ENCODE measurements at regions not wholly inside any gene's neighbourhood (a gene's known extent, or its start where the extent isn't known, plus 50 kb on each side); places are given as distances from the start of the nearest gene placed in this dataset.

- no peak for DNase-seq
Measured at GRCh38 chr7:52323202-52323746, 712.2 kb upstream of the POM121L12 start.

GRCh38 chr7:52320610-52321009 is 714.8 kb upstream of the POM121L12 start:
- no peak for DNase-seq

- no peak for DNase-seq
Measured at GRCh38 chr7:52317921-52318320, 717.5 kb upstream of the POM121L12 start.

GRCh38 chr7:52311886-52312285 is 723.5 kb upstream of the POM121L12 start:
- DNase-seq = no peak

GRCh38 chr7:52309631-52310030 is 725.8 kb upstream of the POM121L12 start:
- no peak for DNase-seq

GRCh38 chr7:52302765-52303520 is 732.5 kb upstream of the POM121L12 start:
- no peak for DNase-seq

- DNase-seq = no peak
Measured at GRCh38 chr7:52297128-52297527, 738.3 kb upstream of the POM121L12 start.

- no peak for DNase-seq
Measured at GRCh38 chr7:52294942-52295341, 740.5 kb upstream of the POM121L12 start.

- no peak for DNase-seq
Measured at GRCh38 chr7:52289247-52289646, 746.2 kb upstream of the POM121L12 start.

GRCh38 chr7:52287698-52288097 is 747.7 kb upstream of the POM121L12 start:
- no peak for DNase-seq

GRCh38 chr7:52285689-52286088 is 749.7 kb upstream of the POM121L12 start:
- DNase-seq = no peak

GRCh38 chr7:52283335-52283734 is 752.1 kb upstream of the POM121L12 start:
- no peak for DNase-seq

GRCh38 chr7:52273685-52274610 is 761.5 kb upstream of the POM121L12 start:
- DNase-seq = no peak

GRCh38 chr7:52271703-52272102 is 763.7 kb upstream of the POM121L12 start:
- no peak for DNase-seq

- DNase-seq = no peak
Measured at GRCh38 chr7:52270301-52270700, 765.1 kb upstream of the POM121L12 start.

- no peak for DNase-seq
Measured at GRCh38 chr7:52269669-52270068, 765.8 kb upstream of the POM121L12 start.

GRCh38 chr7:52261057-52261456 is 774.4 kb upstream of the POM121L12 start:
- DNase-seq = no peak

- DNase-seq = no peak
Measured at GRCh38 chr7:52260046-52260665, 775.3 kb upstream of the POM121L12 start.

- DNase-seq = no peak
Measured at GRCh38 chr7:52257890-52258289, 777.5 kb upstream of the POM121L12 start.

- DNase-seq = no peak
Measured at GRCh38 chr7:52254396-52255010, 780.9 kb upstream of the POM121L12 start.

- DNase-seq = no peak
Measured at GRCh38 chr7:52253953-52254352, 781.5 kb upstream of the POM121L12 start.

- DNase-seq = no peak
Measured at GRCh38 chr7:52249741-52250140, 785.7 kb upstream of the POM121L12 start.

- DNase-seq = no peak
Measured at GRCh38 chr7:52247518-52247917, 787.9 kb upstream of the POM121L12 start.

Data from NCI-H526 treated with DMSO at 0.1 percent for 48 hours (cell line).